ENCODE measurements at regions not wholly inside any gene's neighbourhood (a gene's known extent, or its start where the extent isn't known, plus 50 kb on each side); places are given as distances from the start of the nearest gene placed in this dataset.

DNA sequence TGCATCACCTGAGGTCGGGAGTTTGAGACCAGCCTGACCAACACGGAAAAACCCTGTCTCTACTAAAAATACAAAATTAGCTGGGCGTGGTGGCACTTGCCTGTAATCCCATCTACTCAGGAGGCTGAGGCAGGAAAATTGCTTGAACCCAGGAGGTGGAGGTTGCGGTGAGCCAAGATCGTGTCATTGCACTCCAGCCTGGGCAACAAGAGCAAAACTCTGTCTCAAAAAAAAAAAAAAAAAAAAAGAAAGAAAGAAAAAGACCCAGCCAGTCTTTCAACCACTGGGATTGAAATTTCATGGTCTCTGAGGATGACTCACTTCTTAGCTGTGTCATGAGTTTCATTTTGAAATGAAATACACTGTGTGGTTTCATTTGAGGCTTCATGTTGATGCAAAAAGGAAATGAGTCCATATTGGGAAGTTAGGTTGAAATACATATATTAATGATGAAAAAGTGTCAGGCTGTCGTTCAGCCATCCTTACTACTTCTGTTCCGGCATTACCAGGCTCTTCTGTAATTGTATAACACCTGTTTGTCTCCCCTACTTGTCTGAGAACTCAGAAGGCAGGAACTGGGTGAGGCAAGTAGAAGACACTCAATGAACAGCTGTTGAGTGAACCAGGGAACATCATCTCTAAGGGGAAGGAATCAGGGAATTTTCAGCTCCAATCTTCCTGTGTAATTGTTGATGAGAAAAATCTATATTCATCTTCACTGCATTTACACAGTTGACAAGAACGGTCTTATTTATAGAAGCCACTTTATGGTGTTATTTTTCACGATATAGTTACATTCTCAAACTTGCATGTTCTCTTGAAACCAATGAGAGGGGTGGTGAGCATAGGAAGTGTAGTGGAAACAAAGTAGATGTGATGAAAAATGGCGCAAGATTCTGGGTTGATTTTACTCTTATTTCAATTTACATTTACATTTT lies 87.4 kb downstream of the NFKBIZ start:
- H3K9me3 ChIP-seq (replicated peaks; ENCODE audit: control insufficient read depth, insufficient read depth, low read length), result no peaks in the 10 kb centered on the region
- intact Hi-C loops (cut with micrococcal nuclease), result no loop called here
- ChIA-PET CTCF (interaction anchor here (0.6 to 2.2 kb wide), 7 partner anchors 12 to 292 kb away, joined by 3 to 9 read pairs (median 5); no protein-coding TSS in a partner anchor), POLR2A (no interaction called here)
- no peaks in the 10 kb centered on the region for H3K27me3 ChIP-seq (ENCODE audit: control insufficient read depth in 2 of 2, insufficient read depth in 2 of 2, low read length in 2 of 2)
- no peak overlapping the region for H3K4me2 ChIP-seq (ENCODE audit: insufficient read depth, low read length)
- peak; percentile 45 for DNase-seq (ENCODE audit: low read depth, low spot score)
- H3K9ac ChIP-seq (replicated peaks; ENCODE audit: extremely low read depth, insufficient read depth, low read length), result no peak overlapping the region
- FAIRE-seq, result peak; percentile 46
- peaks cover 44% of the 10 kb centered on the region for H3K4me1 ChIP-seq (ENCODE audit: control insufficient read depth, extremely low read depth, insufficient read depth, low read length)
- no peaks in the 10 kb centered on the region for H4K20me1 ChIP-seq (replicated peaks; ENCODE audit: control insufficient read depth, extremely low read depth, insufficient read depth, low read length)
- H3K4me3 ChIP-seq (replicated peaks in 1 of 3; ENCODE audit: insufficient read depth in 1 of 3, low read depth in 1 of 3, low read length in 3 of 3), result no peak overlapping the region
- peak overlapping the region; percentile 19 for H3K27ac ChIP-seq (ENCODE audit: insufficient read depth, low read depth, low read length)
- peak overlapping the region; percentile 72 for H2AFZ ChIP-seq (ENCODE audit: low read depth, low read length)
- dilution Hi-C loops (cut with MboI; ENCODE audit: extremely low pct_ligation_motif_present, low sequenced_read_pairs), result no loop called here
- BruUV-seq (replicated peaks), result no TSS peak
- H3K79me2 ChIP-seq (ENCODE audit: control insufficient read depth, insufficient read depth, low read length), result no peaks in the 10 kb centered on the region
- H3K9me1 ChIP-seq (replicated peaks; ENCODE audit: control insufficient read depth, extremely low read depth, insufficient read depth, low read length), result no peaks in the 10 kb centered on the region
- TF ChIP-seq, protein P1, sequence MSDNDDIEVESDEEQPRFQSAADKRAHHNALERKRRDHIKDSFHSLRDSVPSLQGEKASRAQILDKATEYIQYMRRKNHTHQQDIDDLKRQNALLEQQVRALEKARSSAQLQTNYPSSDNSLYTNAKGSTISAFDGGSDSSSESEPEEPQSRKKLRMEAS (IDR thresholded peaks at IDR 0.05; ENCODE audit: insufficient read depth, insufficient read length), result no peak
- TF ChIP-seq JUN (IDR thresholded peaks at IDR 0.05; ENCODE audit: borderline replicate concordance, insufficient read depth, insufficient read length, low read depth) (peak; percentile 69), FOS (IDR thresholded peaks at IDR 0.05; ENCODE audit: borderline replicate concordance, insufficient read depth, low read length) (peak; percentile 72)
- H3K36me3 ChIP-seq (ENCODE audit: control insufficient read depth in 2 of 2, extremely low read depth in 1 of 2, insufficient read depth in 2 of 2, low read length in 2 of 2), result no peaks in the 10 kb centered on the region

DNA sequence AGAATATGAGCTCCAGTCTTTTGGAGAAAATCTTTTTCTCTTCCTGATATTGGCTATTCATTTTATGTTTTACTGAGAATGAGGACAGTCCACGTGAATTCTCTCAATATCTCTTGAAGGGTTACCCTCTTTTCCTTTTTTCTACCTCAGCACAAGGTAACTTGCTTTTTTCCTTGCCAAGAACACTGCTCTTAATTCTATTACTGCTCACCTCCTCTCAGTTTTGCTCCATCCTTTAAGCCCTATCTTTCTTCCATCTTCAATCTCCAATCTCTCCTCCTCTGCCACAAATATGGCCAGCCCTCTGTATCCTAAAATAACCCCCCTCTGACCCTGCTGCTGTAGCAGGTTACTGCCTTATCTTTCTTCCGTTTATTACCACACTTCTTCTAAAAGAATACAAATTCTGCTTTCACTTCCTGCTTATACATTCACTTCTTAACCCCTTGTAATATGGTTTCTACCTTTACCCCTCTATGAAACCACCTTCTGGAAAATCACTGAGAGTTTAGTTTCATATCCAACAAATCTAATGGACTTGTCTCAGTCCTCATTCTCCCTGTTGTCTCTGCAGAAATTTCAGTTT lies 89.0 kb downstream of the NFKBIZ start:
- peak overlapping the region; percentile 58 for H3K4me2 ChIP-seq (ENCODE audit: insufficient read depth, low read length)
- TF ChIP-seq FOS (IDR thresholded peaks at IDR 0.05; ENCODE audit: borderline replicate concordance, insufficient read depth, low read length), result no peak
- TF ChIP-seq GATA2 (IDR thresholded peaks at IDR 0.05; ENCODE audit: insufficient read depth, insufficient read length, low read depth, low read length), result peak; percentile 62
- TF ChIP-seq, protein P2, sequence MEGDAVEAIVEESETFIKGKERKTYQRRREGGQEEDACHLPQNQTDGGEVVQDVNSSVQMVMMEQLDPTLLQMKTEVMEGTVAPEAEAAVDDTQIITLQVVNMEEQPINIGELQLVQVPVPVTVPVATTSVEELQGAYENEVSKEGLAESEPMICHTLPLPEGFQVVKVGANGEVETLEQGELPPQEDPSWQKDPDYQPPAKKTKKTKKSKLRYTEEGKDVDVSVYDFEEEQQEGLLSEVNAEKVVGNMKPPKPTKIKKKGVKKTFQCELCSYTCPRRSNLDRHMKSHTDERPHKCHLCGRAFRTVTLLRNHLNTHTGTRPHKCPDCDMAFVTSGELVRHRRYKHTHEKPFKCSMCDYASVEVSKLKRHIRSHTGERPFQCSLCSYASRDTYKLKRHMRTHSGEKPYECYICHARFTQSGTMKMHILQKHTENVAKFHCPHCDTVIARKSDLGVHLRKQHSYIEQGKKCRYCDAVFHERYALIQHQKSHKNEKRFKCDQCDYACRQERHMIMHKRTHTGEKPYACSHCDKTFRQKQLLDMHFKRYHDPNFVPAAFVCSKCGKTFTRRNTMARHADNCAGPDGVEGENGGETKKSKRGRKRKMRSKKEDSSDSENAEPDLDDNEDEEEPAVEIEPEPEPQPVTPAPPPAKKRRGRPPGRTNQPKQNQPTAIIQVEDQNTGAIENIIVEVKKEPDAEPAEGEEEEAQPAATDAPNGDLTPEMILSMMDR (IDR thresholded peaks at IDR 0.05; ENCODE audit: extremely low read depth in 1 of 2, insufficient read depth in 1 of 2, low read depth in 1 of 2, low read length in 2 of 2), result no peak
- peak overlapping the region; percentile 85 for H2AFZ ChIP-seq (ENCODE audit: low read depth, low read length)
- ChIA-PET CTCF (interaction anchor here (3.4 kb wide), 1 partner anchor 287 kb away, joined by 14 read pairs; no protein-coding TSS in a partner anchor), POLR2A (no interaction called here)
- no peaks in the 10 kb centered on the region for H3K27me3 ChIP-seq (ENCODE audit: control insufficient read depth in 2 of 2, insufficient read depth in 2 of 2, low read length in 2 of 2)
- no peaks in the 10 kb centered on the region for H3K9me1 ChIP-seq (replicated peaks; ENCODE audit: control insufficient read depth, extremely low read depth, insufficient read depth, low read length)
- H3K9ac ChIP-seq (replicated peaks; ENCODE audit: extremely low read depth, insufficient read depth, low read length), result no peak overlapping the region
- peak; percentile 29 for DNase-seq (ENCODE audit: low read depth, low spot score)
- peak overlapping the region; percentile 24 for H3K27ac ChIP-seq (ENCODE audit: insufficient read depth, low read depth, low read length)
- BruUV-seq (replicated peaks), result no TSS peak
- H3K4me3 ChIP-seq (replicated peaks in 1 of 3; ENCODE audit: insufficient read depth in 1 of 3, low read depth in 1 of 3, low read length in 3 of 3), result no peak overlapping the region
- H3K4me1 ChIP-seq (ENCODE audit: control insufficient read depth, extremely low read depth, insufficient read depth, low read length), result peaks cover 51% of the 10 kb centered on the region
- H4K20me1 ChIP-seq (replicated peaks; ENCODE audit: control insufficient read depth, extremely low read depth, insufficient read depth, low read length), result no peaks in the 10 kb centered on the region
- no peaks in the 10 kb centered on the region for H3K36me3 ChIP-seq (ENCODE audit: control insufficient read depth in 2 of 2, extremely low read depth in 1 of 2, insufficient read depth in 2 of 2, low read length in 2 of 2)
- dilution Hi-C loops (cut with MboI; ENCODE audit: extremely low pct_ligation_motif_present, low sequenced_read_pairs), result no loop called here
- intact Hi-C loops (cut with micrococcal nuclease), result no loop called here
- no peak for FAIRE-seq
- H3K9me3 ChIP-seq (replicated peaks; ENCODE audit: control insufficient read depth, insufficient read depth, low read length), result no peaks in the 10 kb centered on the region
- H3K79me2 ChIP-seq (ENCODE audit: control insufficient read depth, insufficient read depth, low read length), result no peaks in the 10 kb centered on the region
